Thyroid gland (tissue), 4 donors: ENCODE measurements at regions not wholly inside any gene's neighbourhood (a gene's known extent, or its start where the extent isn't known, plus 50 kb on each side); places are given as distances from the start of the nearest gene placed in this dataset.

Experiments used
- CTCF ChIP-seq, 6 experiments: fragments of 200-600 bp in 3 of 6; fragments of 450-650 bp in 3 of 6; sonication (generic) in 3 of 6; IDR thresholded peaks; one replicate each; pipeline ENCODE4 v1.5.1; 2016 to 2019; ENCODE audit warnings: antibody characterized with exemption in 6 of 6, mild to moderate bottlenecking in 2 of 6, inconsistent platforms in 1 of 6, moderate library complexity in 1 of 6
- POLR2A ChIP-seq, 2 donors: fragments of 450-650 bp; IDR thresholded peaks; one replicate each; pipeline ENCODE4 v1.6.1; 2017; ENCODE audit warnings: antibody characterized with exemption in 2 of 2, mild to moderate bottlenecking in 2 of 2, moderate library complexity in 1 of 2

- TF ChIP-seq CTCF (IDR thresholded peaks at IDR 0.05): no peak
- TF ChIP-seq POLR2A (IDR thresholded peaks at IDR 0.05): no peak
Measured at GRCh38 chr7:86929293-86930109, 130.0 kb downstream of the ELAPOR2 start.
